NCI-H2029 (cell line): ENCODE measurements at regions not wholly inside any gene's neighbourhood (a gene's known extent, or its start where the extent isn't known, plus 50 kb on each side); places are given as distances from the start of the nearest gene placed in this dataset.

Source experiments
- DNase-seq: peaks from one replicate; lab custom pipeline; 2025; lab: John Stamatoyannopoulos, UW

- no peak for DNase-seq
Observed at GRCh38 chr2:37425408-37425807, 81.0 kb downstream of the QPCT start.

DNA sequence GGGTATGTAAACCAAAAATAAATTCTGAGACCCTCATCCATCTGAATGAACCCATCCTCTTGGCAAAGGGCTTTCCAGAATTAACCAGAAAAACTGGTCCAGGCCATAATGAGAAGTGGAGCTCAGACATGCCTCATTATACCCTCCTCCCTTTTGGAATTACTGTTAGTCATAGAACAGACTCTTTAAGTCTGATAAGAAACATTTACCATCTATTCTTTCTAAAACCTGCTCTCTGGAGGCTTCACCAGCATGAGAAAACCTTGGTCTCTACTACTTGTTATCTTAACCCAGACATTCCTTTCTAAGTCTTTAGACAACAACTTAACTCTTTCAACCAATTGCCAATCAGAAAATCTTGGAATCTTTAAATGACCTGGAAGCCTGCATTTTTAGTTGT, 82.8 kb downstream of the QPCT start:
- DNase-seq = no peak

GRCh38 chr2:37436323-37436722, 91.9 kb downstream of the QPCT start:
- no peak for DNase-seq

GRCh38 chr2:37439131-37439642, 94.8 kb downstream of the QPCT start:
- no peak for DNase-seq

DNA sequence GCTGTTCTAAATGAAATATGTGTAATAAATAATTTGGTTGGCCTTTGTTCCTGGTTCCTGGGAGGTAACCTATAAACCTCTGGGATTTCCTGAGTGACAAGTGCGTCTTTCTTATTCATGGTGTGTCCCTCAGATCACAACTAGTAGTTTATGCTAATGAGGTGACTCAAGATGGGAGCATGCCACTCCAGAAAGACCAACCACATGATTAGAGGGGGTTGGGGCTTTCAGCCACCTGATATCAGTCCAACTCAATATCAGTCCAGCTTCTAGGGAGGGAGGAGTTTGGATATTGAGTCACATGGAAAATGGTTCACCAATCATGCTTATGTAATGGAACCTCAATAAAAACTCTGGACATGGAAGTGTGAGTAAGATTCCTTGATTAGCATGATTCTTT, 96.6 kb downstream of the QPCT start:
- no peak for DNase-seq

DNA sequence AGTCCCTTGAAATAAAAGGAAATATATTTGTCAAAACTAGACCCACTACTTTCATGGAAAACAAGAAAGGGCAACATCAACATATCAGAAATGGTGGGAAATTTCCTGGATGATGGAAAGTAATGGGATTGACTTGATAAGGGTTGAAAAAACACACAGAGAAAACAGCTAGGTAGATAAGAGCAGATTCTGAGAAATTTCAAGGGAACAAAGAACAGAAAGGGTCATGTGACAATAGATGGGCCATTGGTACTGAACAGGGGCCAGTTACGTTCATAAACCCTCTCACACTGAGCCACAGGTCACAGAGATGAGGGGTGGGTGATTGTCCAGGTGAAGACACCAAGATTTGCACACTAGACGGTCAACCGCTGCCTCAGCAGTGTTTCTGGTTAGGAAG, 98.7 kb downstream of the QPCT start:
- DNase-seq = no peak

DNA sequence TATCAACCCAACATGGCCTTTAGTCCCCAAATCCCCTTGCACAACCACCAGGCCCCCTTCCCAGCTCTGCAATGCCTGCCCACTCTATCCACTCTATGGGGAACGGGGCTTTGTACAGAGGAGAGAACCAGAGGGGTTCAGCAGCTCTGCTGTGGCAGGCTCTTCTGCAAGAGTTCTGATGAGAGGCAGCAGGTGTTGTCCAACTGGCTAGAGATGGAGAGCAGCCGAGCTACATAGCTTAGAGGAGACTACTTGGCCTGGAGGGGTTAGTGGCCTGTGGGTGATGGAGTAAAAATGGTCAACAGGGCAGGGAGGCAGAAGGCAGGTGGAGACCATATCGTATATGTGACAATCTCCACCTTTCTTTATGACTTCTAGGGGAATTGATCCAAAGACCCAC, 103.0 kb downstream of the QPCT start:
- no peak for DNase-seq

DNA sequence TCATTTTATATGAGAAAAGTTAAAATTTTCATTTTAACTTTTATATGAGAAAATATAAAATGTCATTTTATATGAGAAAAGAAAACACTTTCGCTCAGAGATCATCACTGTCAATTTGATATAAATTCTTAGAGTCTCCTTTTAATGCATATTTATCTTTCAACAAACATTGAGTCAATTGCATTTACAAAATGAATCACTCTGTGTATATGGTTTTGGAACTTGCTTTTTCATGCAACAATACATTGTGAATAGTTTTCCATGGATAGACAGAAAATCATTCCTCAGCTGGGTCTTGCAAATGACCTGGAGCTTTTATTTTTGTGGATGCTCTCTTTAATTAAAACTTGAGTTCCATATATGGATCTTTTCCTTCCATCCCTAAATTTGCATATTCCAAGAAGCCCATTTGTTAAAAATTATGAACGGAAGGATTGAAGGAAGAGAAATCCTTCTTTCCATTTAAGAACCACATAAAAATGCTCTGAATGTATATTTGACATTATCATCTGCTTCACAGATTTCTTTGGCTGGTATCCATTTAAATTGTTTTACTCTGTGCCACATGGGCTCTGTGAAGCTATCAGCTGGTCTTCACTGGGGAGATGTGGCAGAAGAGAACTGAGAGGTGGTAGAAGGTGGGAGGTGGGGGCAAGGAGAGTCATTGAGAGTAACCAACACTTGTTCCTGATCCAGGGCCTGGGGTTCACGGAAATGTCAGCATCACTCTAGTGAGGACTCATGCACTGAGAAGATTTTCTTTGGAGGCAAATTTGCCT, 104.1 kb downstream of the QPCT start:
- DNase-seq = no peak

GRCh38 chr2:37449761-37450296, 105.4 kb downstream of the QPCT start:
- no peak for DNase-seq

GRCh38 chr2:37453027-37453426, 108.6 kb downstream of the QPCT start:
- no peak for DNase-seq

GRCh38 chr2:37454851-37455762, 110.7 kb downstream of the QPCT start:
- DNase-seq = no peak

- DNase-seq = no peak
Observed at GRCh38 chr2:37456479-37456878, 112.0 kb downstream of the QPCT start.

GRCh38 chr2:37457401-37457901, 113.0 kb downstream of the QPCT start:
- DNase-seq = no peak

DNA sequence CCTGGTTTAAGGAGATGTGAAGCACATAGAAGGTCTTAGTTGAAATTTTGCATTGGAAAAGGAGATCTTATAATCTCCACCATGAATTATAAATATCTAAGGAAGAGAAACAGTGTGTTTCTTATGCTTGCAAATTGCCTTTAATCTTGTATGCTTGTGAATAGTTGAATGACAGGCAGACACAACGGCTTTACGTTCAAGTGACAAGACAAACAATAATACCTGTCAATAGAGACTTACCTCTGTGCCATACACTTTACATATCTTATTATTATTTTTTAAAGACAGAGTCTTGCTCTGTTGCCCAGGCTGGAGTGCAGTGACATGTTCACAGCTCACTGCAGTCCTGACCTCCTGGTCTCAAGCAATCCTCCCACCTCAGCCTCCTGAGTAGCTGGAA, 113.7 kb downstream of the QPCT start:
- no peak for DNase-seq

GRCh38 chr2:37459095-37459981, 114.9 kb downstream of the QPCT start:
- no peak for DNase-seq

GRCh38 chr2:37460896-37461229, 116.4 kb downstream of the QPCT start:
- no peak for DNase-seq

DNA sequence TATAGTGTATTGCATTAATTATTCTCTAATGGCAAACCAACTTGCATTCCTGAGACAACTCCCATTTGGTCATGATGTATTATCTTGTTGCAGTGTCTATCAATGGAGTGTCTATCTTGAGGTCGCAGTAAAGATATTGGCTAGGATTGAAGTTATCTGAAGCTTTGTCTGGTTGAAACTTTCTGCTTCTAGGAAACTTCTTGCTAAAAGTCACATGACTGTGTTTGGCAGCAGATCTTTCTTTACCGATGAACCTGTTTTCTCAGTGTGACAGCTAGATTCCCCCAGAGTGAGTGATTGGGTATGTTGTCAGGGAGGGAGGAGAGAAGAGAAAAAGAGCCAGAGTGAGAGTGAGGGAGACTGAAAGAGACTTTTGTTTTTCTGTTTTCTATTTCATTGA, 119.6 kb downstream of the QPCT start:
- DNase-seq = no peak

DNA sequence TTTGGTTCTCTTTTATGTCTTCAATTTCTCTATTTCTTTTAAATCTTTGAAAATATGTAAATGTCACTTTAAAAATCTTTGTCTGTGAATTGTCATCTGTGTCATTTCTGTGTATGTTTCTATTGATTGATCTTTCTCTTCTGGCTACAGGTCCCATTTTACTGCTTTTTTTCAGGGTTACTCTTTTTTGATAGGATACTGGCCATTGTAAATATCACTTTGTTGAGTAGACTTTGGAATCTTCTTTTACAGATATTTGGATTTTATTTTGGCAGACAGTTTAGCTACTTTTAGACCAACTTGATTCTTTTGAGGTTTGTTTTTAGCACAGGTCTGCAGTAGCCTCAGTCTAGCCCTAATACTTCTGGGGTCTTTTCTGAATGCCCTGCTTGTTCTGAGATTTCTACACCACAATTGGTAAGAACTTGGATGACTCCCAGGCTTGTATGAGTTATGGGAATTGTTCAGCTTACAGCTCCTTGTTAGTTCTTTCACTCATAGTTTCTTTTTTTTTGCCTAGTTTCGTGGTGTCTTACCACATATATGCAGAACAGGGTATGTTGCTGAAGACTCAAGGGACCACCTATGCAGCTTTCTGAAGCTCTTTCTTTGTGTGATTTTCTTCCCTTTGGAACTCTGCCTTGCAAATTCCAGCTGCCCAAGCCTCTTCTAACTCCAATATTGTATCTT, 122.2 kb downstream of the QPCT start:
- no peak for DNase-seq

GRCh38 chr2:37468170-37468569, 123.7 kb downstream of the QPCT start:
- no peak for DNase-seq

- DNase-seq = no peak
Observed at GRCh38 chr2:37469126-37469525, 124.7 kb downstream of the QPCT start.

DNA sequence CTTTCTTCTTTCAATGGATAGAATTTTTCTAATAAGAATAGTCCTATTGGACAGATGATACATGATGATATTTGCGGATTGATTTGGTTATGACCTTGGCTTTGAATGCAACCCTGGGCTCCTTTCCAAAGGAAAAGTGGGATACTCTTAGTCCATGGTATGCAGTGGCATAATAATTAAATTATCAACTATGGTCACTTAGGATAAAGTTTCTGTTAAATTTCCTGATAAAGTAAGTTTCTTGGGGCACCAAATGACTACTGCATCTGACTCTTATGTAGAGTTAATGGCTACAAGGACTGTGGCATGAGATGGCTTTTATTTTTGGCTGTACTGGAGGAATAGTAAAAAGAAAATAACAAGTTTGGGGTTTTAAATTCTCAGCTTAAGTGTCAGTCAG, 126.7 kb downstream of the QPCT start:
- DNase-seq = no peak
